Suprapubic skin (tissue), 3 donors: ENCODE measurements at regions not wholly inside any gene's neighbourhood (a gene's known extent, or its start where the extent isn't known, plus 50 kb on each side); places are given as distances from the start of the nearest gene placed in this dataset.

ENCODE experiments used
- CTCF ChIP-seq, 2 donors: fragments of 200-600 bp in 1 of 2; fragments of 450-650 bp in 1 of 2; sonication (generic) in 1 of 2; IDR thresholded peaks; one replicate each; pipeline ENCODE4 v1.5.1; 2016 to 2019; ENCODE audit warnings: antibody characterized with exemption in 2 of 2, mild to moderate bottlenecking in 1 of 2, moderate library complexity in 1 of 2
- EP300 ChIP-seq: sonication (generic); formaldehyde crosslinking; IDR thresholded peaks from one replicate; pipeline ENCODE4 v1.6.1; 2017; ENCODE audit warnings: antibody characterized with exemption
- POLR2A ChIP-seq, 2 donors: fragments of 450-650 bp; IDR thresholded peaks; one replicate each; pipeline ENCODE4 v1.6.1; 2017; ENCODE audit warnings: antibody characterized with exemption in 2 of 2, mild to moderate bottlenecking in 2 of 2, moderate library complexity in 2 of 2

GRCh38 chr2:144015036-144015435 is 504.9 kb downstream of the ZEB2 start:
- no peak for TF ChIP-seq POLR2A (IDR thresholded peaks at IDR 0.05)
- no peak for TF ChIP-seq CTCF (IDR thresholded peaks at IDR 0.05)
- TF ChIP-seq EP300, result no peak
